OCI-LY3 (cell line): ENCODE measurements at regions not wholly inside any gene's neighbourhood (a gene's known extent, or its start where the extent isn't known, plus 50 kb on each side); places are given as distances from the start of the nearest gene placed in this dataset.

Source experiments
- EZH2phosphoT487 ChIP-seq: fragments of 200-600 bp; shearing (Covaris generic); IDR thresholded peaks from 2 replicates; pipeline ENCODE4 v1.6.1; 2018; ENCODE audit warnings: antibody characterized with exemption, mixed run types, low read depth
- TF ChIP-seq, protein P1 (sequence below): fragments of 200-600, 300-600 bp; sonication (generic); IDR thresholded peaks from 2 replicates; pipeline ENCODE4 v1.5.1; 2014; ENCODE audit warnings: antibody characterized with exemption, low read length, low read depth

GRCh38 chr16:65665586-65665985, 543.7 kb upstream of the CDH11 start:
- TF ChIP-seq, protein P1, sequence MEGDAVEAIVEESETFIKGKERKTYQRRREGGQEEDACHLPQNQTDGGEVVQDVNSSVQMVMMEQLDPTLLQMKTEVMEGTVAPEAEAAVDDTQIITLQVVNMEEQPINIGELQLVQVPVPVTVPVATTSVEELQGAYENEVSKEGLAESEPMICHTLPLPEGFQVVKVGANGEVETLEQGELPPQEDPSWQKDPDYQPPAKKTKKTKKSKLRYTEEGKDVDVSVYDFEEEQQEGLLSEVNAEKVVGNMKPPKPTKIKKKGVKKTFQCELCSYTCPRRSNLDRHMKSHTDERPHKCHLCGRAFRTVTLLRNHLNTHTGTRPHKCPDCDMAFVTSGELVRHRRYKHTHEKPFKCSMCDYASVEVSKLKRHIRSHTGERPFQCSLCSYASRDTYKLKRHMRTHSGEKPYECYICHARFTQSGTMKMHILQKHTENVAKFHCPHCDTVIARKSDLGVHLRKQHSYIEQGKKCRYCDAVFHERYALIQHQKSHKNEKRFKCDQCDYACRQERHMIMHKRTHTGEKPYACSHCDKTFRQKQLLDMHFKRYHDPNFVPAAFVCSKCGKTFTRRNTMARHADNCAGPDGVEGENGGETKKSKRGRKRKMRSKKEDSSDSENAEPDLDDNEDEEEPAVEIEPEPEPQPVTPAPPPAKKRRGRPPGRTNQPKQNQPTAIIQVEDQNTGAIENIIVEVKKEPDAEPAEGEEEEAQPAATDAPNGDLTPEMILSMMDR, result no peak
- TF ChIP-seq EZH2phosphoT487, result no peak
